ACC112 (cell line): ENCODE measurements at regions not wholly inside any gene's neighbourhood (a gene's known extent, or its start where the extent isn't known, plus 50 kb on each side); places are given as distances from the start of the nearest gene placed in this dataset.

Experiments
- H2AFZ ChIP-seq: fragments of 200-600 bp; sonication (generic); one replicate; pipeline ENCODE4 v1.6.0; 2017; ENCODE audit warnings: antibody characterized with exemption, low read length; ENCODE audit not compliant: unreplicated experiment
- H3K27ac ChIP-seq: fragments of 200-600 bp; sonication (generic); 2 replicates; pipeline ENCODE4 v1.5.1; 2014; ENCODE audit warnings: low read depth, mild to moderate bottlenecking, antibody characterized with exemption, low read length, moderate library complexity
- H3K27me3 ChIP-seq: fragments of 200-600 bp; sonication (generic); 2 replicates; pipeline ENCODE4 v1.6.1; 2014; ENCODE audit warnings: mild to moderate bottlenecking, antibody characterized with exemption, low read length, moderate library complexity, mixed read lengths; ENCODE audit not compliant: insufficient read depth
- H3K36me3 ChIP-seq: fragments of 200-600 bp; sonication (generic); 2 replicates; pipeline ENCODE4 v1.6.1; 2016; ENCODE audit warnings: mild to moderate bottlenecking, antibody characterized with exemption, low read length, moderate library complexity, mixed read lengths; ENCODE audit not compliant: insufficient read depth
- H3K4me1 ChIP-seq: fragments of 200-600 bp; sonication (generic); one replicate; pipeline ENCODE4 v1.6.1; 2016; ENCODE audit warnings: low read length, mixed read lengths; ENCODE audit not compliant: insufficient read depth, unreplicated experiment, control insufficient read depth
- H3K4me3 ChIP-seq: fragments of 200-600 bp; sonication (generic); 2 replicates; pipeline ENCODE4 v1.5.1; 2014; ENCODE audit warnings: mild to moderate bottlenecking, low read depth, low read length
- H3K79me2 ChIP-seq: fragments of 200-600 bp; sonication (generic); one replicate; pipeline ENCODE4 v1.6.0; 2016; ENCODE audit warnings: low read length; ENCODE audit not compliant: control insufficient read depth, unreplicated experiment, insufficient read depth

GRCh38 chr5:9927521-9927997 lies 297.4 kb upstream of the TAS2R1 start:
- no peak overlapping the region for H3K4me3 ChIP-seq
- H3K36me3 ChIP-seq, result 0 out of 2 replicates have a peak, but pooled peaks cover 3% of the 10 kb centered on the region
- H3K27ac ChIP-seq, result peak overlapping the region; percentile 38
- H2AFZ ChIP-seq, result peak overlapping the region; percentile 9
- H3K4me1 ChIP-seq, result peaks cover 26% of the 10 kb centered on the region
- H3K27me3 ChIP-seq, result no peaks in the 10 kb centered on the region
- H3K79me2 ChIP-seq, result no peaks in the 10 kb centered on the region

- Histone ChIP-seq H3K27ac (peak overlapping the region; percentile 38), H3K36me3 (0 out of 2 replicates have a peak, but pooled peaks cover 3% of the 10 kb centered on the region), H3K4me3 (no peak overlapping the region), H3K27me3 (no peaks in the 10 kb centered on the region), H2AFZ (no peak overlapping the region), H3K79me2 (no peaks in the 10 kb centered on the region), H3K4me1 (peaks cover 26% of the 10 kb centered on the region)
Measured at GRCh38 chr5:9927106-9927505, 297.0 kb upstream of the TAS2R1 start.

- H3K27ac ChIP-seq, result peak overlapping the region; percentile 86
- H3K4me3 ChIP-seq, result no peak overlapping the region
- H3K79me2 ChIP-seq, result no peaks in the 10 kb centered on the region
- H3K27me3 ChIP-seq, result no peaks in the 10 kb centered on the region
- 0 out of 2 replicates have a peak, but pooled peaks cover 3% of the 10 kb centered on the region for H3K36me3 ChIP-seq
- H2AFZ ChIP-seq, result no peak overlapping the region
- H3K4me1 ChIP-seq, result peaks cover 26% of the 10 kb centered on the region
Measured at GRCh38 chr5:9924614-9925013, 294.5 kb upstream of the TAS2R1 start.

GRCh38 chr5:9922719-9923118 lies 292.6 kb upstream of the TAS2R1 start:
- H2AFZ ChIP-seq, result no peak overlapping the region
- H3K4me1 ChIP-seq, result peaks cover 20% of the 10 kb centered on the region

GRCh38 chr5:9920697-9921096 lies 290.5 kb upstream of the TAS2R1 start:
- Histone ChIP-seq H3K36me3 (0 out of 2 replicates have a peak, but pooled peaks cover 3% of the 10 kb centered on the region), H3K4me1 (peaks cover 12% of the 10 kb centered on the region), H3K4me3 (no peak overlapping the region), H3K27ac (no peak overlapping the region), H3K27me3 (no peaks in the 10 kb centered on the region), H2AFZ (no peak overlapping the region), H3K79me2 (no peaks in the 10 kb centered on the region)

More at GRCh38 chr5:9922719-9923118, 292.6 kb upstream of the TAS2R1 start:
- 0 out of 2 replicates have a peak, but pooled peaks cover 3% of the 10 kb centered on the region for H3K36me3 ChIP-seq
- no peaks in the 10 kb centered on the region for H3K27me3 ChIP-seq
- H3K27ac ChIP-seq, result no peak overlapping the region
- no peak overlapping the region for H3K4me3 ChIP-seq
- no peaks in the 10 kb centered on the region for H3K79me2 ChIP-seq

GRCh38 chr5:9919306-9920030 lies 289.3 kb upstream of the TAS2R1 start:
- peaks cover 5% of the 10 kb centered on the region for H3K4me1 ChIP-seq
- no peaks in the 10 kb centered on the region for H3K79me2 ChIP-seq
- H2AFZ ChIP-seq, result no peak overlapping the region
- 0 out of 2 replicates have a peak, but pooled peaks cover 3% of the 10 kb centered on the region for H3K36me3 ChIP-seq
- H3K4me3 ChIP-seq, result no peak overlapping the region
- H3K27me3 ChIP-seq, result no peaks in the 10 kb centered on the region
- no peak overlapping the region for H3K27ac ChIP-seq

- Histone ChIP-seq H3K36me3 (no peaks in the 10 kb centered on the region), H3K79me2 (no peaks in the 10 kb centered on the region), H3K27ac (no peak overlapping the region), H3K4me3 (no peak overlapping the region), H3K4me1 (no peaks in the 10 kb centered on the region), H2AFZ (no peak overlapping the region), H3K27me3 (no peaks in the 10 kb centered on the region)
Measured at GRCh38 chr5:9905661-9906060, 275.5 kb upstream of the TAS2R1 start.

- H2AFZ ChIP-seq, result no peak overlapping the region
- no peaks in the 10 kb centered on the region for H3K4me1 ChIP-seq
- H3K36me3 ChIP-seq, result no peaks in the 10 kb centered on the region
- H3K4me3 ChIP-seq, result no peak overlapping the region
- H3K27ac ChIP-seq, result no peak overlapping the region
- H3K79me2 ChIP-seq, result no peaks in the 10 kb centered on the region
- no peaks in the 10 kb centered on the region for H3K27me3 ChIP-seq
Measured at GRCh38 chr5:9903801-9904200, 273.6 kb upstream of the TAS2R1 start.

GRCh38 chr5:9898319-9898718 lies 268.2 kb upstream of the TAS2R1 start:
- Histone ChIP-seq H3K36me3 (no peaks in the 10 kb centered on the region), H3K4me3 (no peak overlapping the region), H3K27me3 (no peaks in the 10 kb centered on the region), H3K27ac (no peak overlapping the region), H3K79me2 (no peaks in the 10 kb centered on the region), H2AFZ (no peak overlapping the region), H3K4me1 (no peaks in the 10 kb centered on the region)

- no peak overlapping the region for H3K4me3 ChIP-seq
- no peaks in the 10 kb centered on the region for H3K4me1 ChIP-seq
- H3K79me2 ChIP-seq, result no peaks in the 10 kb centered on the region
- H3K27me3 ChIP-seq, result no peaks in the 10 kb centered on the region
- H3K36me3 ChIP-seq, result no peaks in the 10 kb centered on the region
- no peak overlapping the region for H2AFZ ChIP-seq
- H3K27ac ChIP-seq, result no peak overlapping the region
Measured at GRCh38 chr5:9895302-9895645, 265.1 kb upstream of the TAS2R1 start.
